GM23338 (cell line): ENCODE measurements at regions not wholly inside any gene's neighbourhood (a gene's known extent, or its start where the extent isn't known, plus 50 kb on each side); places are given as distances from the start of the nearest gene placed in this dataset.
A peak's percentile ranks its signal among the peaks of the same experiment; 100 is the strongest.

Experiments used
- ATAC-seq: fragments of 200-7000 bp; cut with Tn5 transposase; 3 replicates; pipeline ENCODE4 v1.9.1; 2020
- DNase-seq: peaks from one replicate; pipeline ENCODE4 v3.0.0-alpha.2; 2015; ENCODE audit warnings: low spot score
- H2AFZ ChIP-seq: fragments of 200-600 bp; sonication (generic); 2 replicates; pipeline ENCODE4 v1.8.0; 2016; ENCODE audit warnings: antibody characterized with exemption, mild to moderate bottlenecking, moderate library complexity
- H3F3A ChIP-seq: fragments of 200-600 bp; sonication (generic); replicated peaks from 2 replicates; pipeline ENCODE4 v1.8.0; 2017; ENCODE audit warnings: antibody characterized with exemption, mixed run types, low read depth
- H3K27ac ChIP-seq: fragments of 200-600 bp; sonication (generic); 2 replicates; pipeline ENCODE4 v1.6.1; 2016; ENCODE audit warnings: low read depth
- H3K27me3 ChIP-seq: fragments of 200-600 bp; sonication (generic); 2 replicates; pipeline ENCODE4 v1.8.0; 2016; ENCODE audit warnings: mild to moderate bottlenecking, mixed run types, moderate library complexity; ENCODE audit not compliant: insufficient read depth
- H3K36me3 ChIP-seq: fragments of 200-600 bp; sonication (generic); 2 replicates; pipeline ENCODE4 v1.8.0; 2016; ENCODE audit warnings: mild to moderate bottlenecking; ENCODE audit not compliant: insufficient read depth
- H3K4me1 ChIP-seq: fragments of 200-600 bp; sonication (generic); 2 replicates; pipeline ENCODE4 v1.8.0; 2016; ENCODE audit warnings: mild to moderate bottlenecking, moderate library complexity; ENCODE audit not compliant: insufficient read depth
- H3K4me2 ChIP-seq: fragments of 200-600 bp; sonication (generic); 2 replicates; pipeline ENCODE4 v1.7.1; 2017; ENCODE audit warnings: mixed run types
- H3K4me3 ChIP-seq: fragments of 200-600 bp; sonication (generic); 2 replicates; pipeline ENCODE4 v1.6.1; 2016; ENCODE audit warnings: mixed run types
- H3K79me2 ChIP-seq: fragments of 200-600 bp; sonication (generic); replicated peaks from 2 replicates; pipeline ENCODE4 v1.8.0; 2017; ENCODE audit warnings: mild to moderate bottlenecking; ENCODE audit not compliant: insufficient read depth
- H3K9me2 ChIP-seq: fragments of 200-600 bp; sonication (generic); 2 replicates; pipeline ENCODE4 v1.8.0; 2017; ENCODE audit not compliant: insufficient read depth
- H4K20me1 ChIP-seq: fragments of 200-600 bp; sonication (generic); replicated peaks from 2 replicates; pipeline ENCODE4 v1.8.0; 2017; ENCODE audit warnings: mild to moderate bottlenecking; ENCODE audit not compliant: insufficient read depth
- H3K27ac Mint-ChIP-seq: 2 replicates; pipeline ENCODE4 v1.8.0; 2020; ENCODE audit warnings: inconsistent platforms, mild to moderate bottlenecking, moderate library complexity, mixed read lengths
- H3K27me3 Mint-ChIP-seq: 3 replicates; pipeline ENCODE4 v1.8.0; 2022; ENCODE audit warnings: low read depth, mild to moderate bottlenecking, moderate library complexity, mixed read lengths, inconsistent platforms; ENCODE audit not compliant: insufficient read depth, poor library complexity
- H3K36me3 Mint-ChIP-seq: 3 replicates; pipeline ENCODE4 v1.8.0; 2021; ENCODE audit warnings: low read depth, mild to moderate bottlenecking, inconsistent platforms, moderate library complexity, mixed read lengths
- H3K4me1 Mint-ChIP-seq: 3 replicates; pipeline ENCODE4 v1.8.0; 2020; ENCODE audit warnings: mild to moderate bottlenecking, inconsistent platforms, mixed read lengths
- H3K4me3 Mint-ChIP-seq: 3 replicates; pipeline ENCODE4 v1.8.0; 2021; ENCODE audit warnings: moderate library complexity, mild to moderate bottlenecking, inconsistent platforms, mixed read lengths
- H3K9me3 Mint-ChIP-seq: 3 replicates; pipeline ENCODE4 v1.8.0; 2020; ENCODE audit warnings: moderate library complexity, mild to moderate bottlenecking, inconsistent platforms, mixed read lengths
- CREB1 ChIP-seq: fragments of 250-450 bp; sonication (Bioruptor Pico); IDR thresholded peaks from 2 replicates; pipeline ENCODE4 v1.5.0; 2020; ENCODE audit warnings: low read depth, mild to moderate bottlenecking, moderate library complexity
- EZH2 ChIP-seq: fragments of 200-600 bp; sonication (generic); IDR thresholded peaks from one replicate; pipeline ENCODE4 v1.8.0; 2017; ENCODE audit warnings: antibody characterized with exemption, mild to moderate bottlenecking, low read depth; ENCODE audit not compliant: unreplicated experiment
- EZH2phosphoT487 ChIP-seq: fragments of 200-600 bp; sonication (generic); IDR thresholded peaks from one replicate; pipeline ENCODE4 v1.8.1; 2018; ENCODE audit warnings: antibody characterized with exemption; ENCODE audit not compliant: unreplicated experiment
- JUNB ChIP-seq: IDR thresholded peaks from one replicate; pipeline ENCODE4 v1.6.1; 2016; ENCODE audit warnings: antibody characterized with exemption; ENCODE audit not compliant: unreplicated experiment
- NANOG ChIP-seq: IDR thresholded peaks from 2 replicates; pipeline ENCODE4 v1.6.1; 2016; ENCODE audit warnings: antibody characterized with exemption, borderline replicate concordance
- POLR2AphosphoS5 ChIP-seq: IDR thresholded peaks from 2 replicates; pipeline ENCODE4 v1.6.1; 2016; ENCODE audit warnings: antibody characterized with exemption, low read depth
- STAT1 ChIP-seq: IDR thresholded peaks from one replicate; pipeline ENCODE4 v1.6.1; 2016; ENCODE audit warnings: antibody characterized with exemption; ENCODE audit not compliant: unreplicated experiment
- ZNF114 ChIP-seq: fragments of 250-450 bp; sonication (Bioruptor Pico); IDR thresholded peaks from 2 replicates; pipeline ENCODE4 v1.5.0; 2020; ENCODE audit warnings: mild to moderate bottlenecking, moderate library complexity
- ZNF331 ChIP-seq: fragments of 250-450 bp; sonication (Bioruptor Pico); IDR thresholded peaks from 2 replicates; pipeline ENCODE4 v1.5.0; 2020; ENCODE audit warnings: low read depth, mild to moderate bottlenecking, moderate library complexity
- TF ChIP-seq, protein P1 (sequence below): fragments of 250-450 bp; sonication (Bioruptor Pico); IDR thresholded peaks from 2 replicates; pipeline ENCODE4 v1.5.0; 2020; ENCODE audit warnings: mild to moderate bottlenecking, moderate library complexity
- TF ChIP-seq, protein P2 (sequence below), 2 experiments: fragments of 200-600 bp in 1 of 2; sonication (generic) in 1 of 2; conservative IDR thresholded peaks; 2 replicates each; pipeline versions ENCODE4 v1.5.1 to v1.6.1; 2016 to 2017; ENCODE audit warnings: antibody characterized with exemption in 2 of 2, low read depth in 2 of 2, mild to moderate bottlenecking in 2 of 2, moderate library complexity in 1 of 2
- TF ChIP-seq, protein P3 (sequence below): IDR thresholded peaks from 2 replicates; pipeline ENCODE4 v1.6.1; 2016; ENCODE audit warnings: antibody characterized with exemption

DNA sequence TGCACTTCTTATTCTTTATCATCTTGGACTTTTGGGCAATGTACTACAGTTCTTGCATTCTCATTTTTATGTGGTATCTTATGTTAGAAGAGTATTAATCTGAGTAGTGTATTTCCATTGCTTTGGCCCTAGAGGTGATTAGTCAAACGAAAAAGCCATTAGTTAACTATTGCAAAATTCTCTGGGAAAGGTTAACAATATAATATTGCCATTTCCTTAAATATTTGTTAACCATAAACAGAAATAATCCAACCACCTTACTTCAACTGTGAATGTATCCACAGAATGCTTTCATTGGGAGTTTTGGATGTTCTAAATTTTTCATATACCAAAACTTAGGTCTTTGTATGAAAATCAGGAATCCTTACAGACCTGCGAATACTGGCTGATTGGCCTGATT is 294.6 kb upstream of the UGT8 start (continued):
- TF ChIP-seq STAT1 (no peak), EZH2 (no peak)
- TF ChIP-seq, protein P1, sequence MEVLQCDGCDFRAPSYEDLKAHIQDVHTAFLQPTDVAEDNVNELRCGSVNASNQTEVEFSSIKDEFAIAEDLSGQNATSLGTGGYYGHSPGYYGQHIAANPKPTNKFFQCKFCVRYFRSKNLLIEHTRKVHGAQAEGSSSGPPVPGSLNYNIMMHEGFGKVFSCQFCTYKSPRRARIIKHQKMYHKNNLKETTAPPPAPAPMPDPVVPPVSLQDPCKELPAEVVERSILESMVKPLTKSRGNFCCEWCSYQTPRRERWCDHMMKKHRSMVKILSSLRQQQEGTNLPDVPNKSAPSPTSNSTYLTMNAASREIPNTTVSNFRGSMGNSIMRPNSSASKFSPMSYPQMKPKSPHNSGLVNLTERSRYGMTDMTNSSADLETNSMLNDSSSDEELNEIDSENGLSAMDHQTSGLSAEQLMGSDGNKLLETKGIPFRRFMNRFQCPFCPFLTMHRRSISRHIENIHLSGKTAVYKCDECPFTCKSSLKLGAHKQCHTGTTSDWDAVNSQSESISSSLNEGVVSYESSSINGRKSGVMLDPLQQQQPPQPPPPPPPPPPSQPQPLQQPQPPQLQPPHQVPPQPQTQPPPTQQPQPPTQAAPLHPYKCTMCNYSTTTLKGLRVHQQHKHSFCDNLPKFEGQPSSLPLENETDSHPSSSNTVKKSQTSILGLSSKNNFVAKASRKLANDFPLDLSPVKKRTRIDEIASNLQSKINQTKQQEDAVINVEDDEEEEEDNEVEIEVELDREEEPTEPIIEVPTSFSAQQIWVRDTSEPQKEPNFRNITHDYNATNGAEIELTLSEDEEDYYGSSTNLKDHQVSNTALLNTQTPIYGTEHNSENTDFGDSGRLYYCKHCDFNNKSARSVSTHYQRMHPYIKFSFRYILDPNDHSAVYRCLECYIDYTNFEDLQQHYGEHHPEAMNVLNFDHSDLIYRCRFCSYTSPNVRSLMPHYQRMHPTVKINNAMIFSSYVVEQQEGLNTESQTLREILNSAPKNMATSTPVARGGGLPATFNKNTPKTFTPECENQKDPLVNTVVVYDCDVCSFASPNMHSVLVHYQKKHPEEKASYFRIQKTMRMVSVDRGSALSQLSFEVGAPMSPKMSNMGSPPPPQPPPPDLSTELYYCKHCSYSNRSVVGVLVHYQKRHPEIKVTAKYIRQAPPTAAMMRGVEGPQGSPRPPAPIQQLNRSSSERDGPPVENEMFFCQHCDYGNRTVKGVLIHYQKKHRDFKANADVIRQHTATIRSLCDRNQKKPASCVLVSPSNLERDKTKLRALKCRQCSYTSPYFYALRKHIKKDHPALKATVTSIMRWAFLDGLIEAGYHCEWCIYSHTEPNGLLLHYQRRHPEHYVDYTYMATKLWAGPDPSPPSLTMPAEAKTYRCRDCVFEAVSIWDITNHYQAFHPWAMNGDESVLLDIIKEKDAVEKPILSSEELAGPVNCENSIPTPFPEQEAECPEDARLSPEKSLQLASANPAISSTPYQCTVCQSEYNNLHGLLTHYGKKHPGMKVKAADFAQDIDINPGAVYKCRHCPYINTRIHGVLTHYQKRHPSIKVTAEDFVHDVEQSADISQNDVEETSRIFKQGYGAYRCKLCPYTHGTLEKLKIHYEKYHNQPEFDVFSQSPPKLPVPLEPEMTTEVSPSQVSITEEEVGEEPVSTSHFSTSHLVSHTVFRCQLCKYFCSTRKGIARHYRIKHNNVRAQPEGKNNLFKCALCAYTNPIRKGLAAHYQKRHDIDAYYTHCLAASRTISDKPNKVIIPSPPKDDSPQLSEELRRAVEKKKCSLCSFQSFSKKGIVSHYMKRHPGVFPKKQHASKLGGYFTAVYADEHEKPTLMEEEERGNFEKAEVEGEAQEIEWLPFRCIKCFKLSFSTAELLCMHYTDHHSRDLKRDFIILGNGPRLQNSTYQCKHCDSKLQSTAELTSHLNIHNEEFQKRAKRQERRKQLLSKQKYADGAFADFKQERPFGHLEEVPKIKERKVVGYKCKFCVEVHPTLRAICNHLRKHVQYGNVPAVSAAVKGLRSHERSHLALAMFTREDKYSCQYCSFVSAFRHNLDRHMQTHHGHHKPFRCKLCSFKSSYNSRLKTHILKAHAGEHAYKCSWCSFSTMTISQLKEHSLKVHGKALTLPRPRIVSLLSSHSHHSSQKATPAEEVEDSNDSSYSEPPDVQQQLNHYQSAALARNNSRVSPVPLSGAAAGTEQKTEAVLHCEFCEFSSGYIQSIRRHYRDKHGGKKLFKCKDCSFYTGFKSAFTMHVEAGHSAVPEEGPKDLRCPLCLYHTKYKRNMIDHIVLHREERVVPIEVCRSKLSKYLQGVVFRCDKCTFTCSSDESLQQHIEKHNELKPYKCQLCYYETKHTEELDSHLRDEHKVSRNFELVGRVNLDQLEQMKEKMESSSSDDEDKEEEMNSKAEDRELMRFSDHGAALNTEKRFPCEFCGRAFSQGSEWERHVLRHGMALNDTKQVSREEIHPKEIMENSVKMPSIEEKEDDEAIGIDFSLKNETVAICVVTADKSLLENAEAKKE (CRISPR knock-in tag) = no peak
- TF ChIP-seq, protein P2, sequence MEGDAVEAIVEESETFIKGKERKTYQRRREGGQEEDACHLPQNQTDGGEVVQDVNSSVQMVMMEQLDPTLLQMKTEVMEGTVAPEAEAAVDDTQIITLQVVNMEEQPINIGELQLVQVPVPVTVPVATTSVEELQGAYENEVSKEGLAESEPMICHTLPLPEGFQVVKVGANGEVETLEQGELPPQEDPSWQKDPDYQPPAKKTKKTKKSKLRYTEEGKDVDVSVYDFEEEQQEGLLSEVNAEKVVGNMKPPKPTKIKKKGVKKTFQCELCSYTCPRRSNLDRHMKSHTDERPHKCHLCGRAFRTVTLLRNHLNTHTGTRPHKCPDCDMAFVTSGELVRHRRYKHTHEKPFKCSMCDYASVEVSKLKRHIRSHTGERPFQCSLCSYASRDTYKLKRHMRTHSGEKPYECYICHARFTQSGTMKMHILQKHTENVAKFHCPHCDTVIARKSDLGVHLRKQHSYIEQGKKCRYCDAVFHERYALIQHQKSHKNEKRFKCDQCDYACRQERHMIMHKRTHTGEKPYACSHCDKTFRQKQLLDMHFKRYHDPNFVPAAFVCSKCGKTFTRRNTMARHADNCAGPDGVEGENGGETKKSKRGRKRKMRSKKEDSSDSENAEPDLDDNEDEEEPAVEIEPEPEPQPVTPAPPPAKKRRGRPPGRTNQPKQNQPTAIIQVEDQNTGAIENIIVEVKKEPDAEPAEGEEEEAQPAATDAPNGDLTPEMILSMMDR (conservative IDR thresholded peaks at IDR 0.05; ENCODE audit: low read depth in 2 of 2) = no peak
- TF ChIP-seq, protein P3, sequence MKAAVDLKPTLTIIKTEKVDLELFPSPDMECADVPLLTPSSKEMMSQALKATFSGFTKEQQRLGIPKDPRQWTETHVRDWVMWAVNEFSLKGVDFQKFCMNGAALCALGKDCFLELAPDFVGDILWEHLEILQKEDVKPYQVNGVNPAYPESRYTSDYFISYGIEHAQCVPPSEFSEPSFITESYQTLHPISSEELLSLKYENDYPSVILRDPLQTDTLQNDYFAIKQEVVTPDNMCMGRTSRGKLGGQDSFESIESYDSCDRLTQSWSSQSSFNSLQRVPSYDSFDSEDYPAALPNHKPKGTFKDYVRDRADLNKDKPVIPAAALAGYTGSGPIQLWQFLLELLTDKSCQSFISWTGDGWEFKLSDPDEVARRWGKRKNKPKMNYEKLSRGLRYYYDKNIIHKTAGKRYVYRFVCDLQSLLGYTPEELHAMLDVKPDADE = no peak

DNA sequence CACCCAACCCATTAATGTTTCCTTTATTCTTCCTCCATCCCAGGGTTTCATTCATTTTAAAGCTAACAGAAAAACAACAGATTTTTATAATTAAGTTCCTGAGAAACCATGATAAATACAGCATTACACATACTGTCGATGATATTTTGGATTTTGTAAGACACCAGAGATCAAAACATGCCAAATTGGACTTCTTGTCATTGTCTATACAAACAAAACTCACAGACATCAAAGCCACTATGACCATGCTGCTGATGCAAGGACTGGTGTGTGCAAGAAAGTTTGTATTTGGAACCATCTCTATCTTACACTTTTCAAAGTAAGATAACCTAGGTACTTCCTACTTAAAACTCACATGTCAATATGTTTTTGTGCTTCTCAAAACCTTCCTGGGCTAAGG is 294.0 kb upstream of the UGT8 start:
- H3K9me3 Mint-ChIP-seq = no peaks in the 10 kb centered on the region
- peaks cover 2% of the 10 kb centered on the region for H3K27me3 Mint-ChIP-seq
- H3K4me3 Mint-ChIP-seq = no peak overlapping the region
- no peaks in the 10 kb centered on the region for H3K4me1 Mint-ChIP-seq
- DNase-seq (no peak), ATAC-seq (no peak)
- H3K9me2 ChIP-seq = no peaks in the 10 kb centered on the region
- no peaks in the 10 kb centered on the region for H3K79me2 ChIP-seq
- no peaks in the 10 kb centered on the region for H3K36me3 Mint-ChIP-seq
- H2AFZ ChIP-seq = peak overlapping the region; percentile 14; the same call in 1 of the 2 replicates
- no peak overlapping the region for H3K4me2 ChIP-seq
- no peak overlapping the region for H3K27ac ChIP-seq
- no peaks in the 10 kb centered on the region for H3K4me1 ChIP-seq
- no peaks in the 10 kb centered on the region for H3F3A ChIP-seq
- no peaks in the 10 kb centered on the region for H3K36me3 ChIP-seq
- no peak overlapping the region for H3K4me3 ChIP-seq
- no peaks in the 10 kb centered on the region for H3K27me3 ChIP-seq
- no peaks in the 10 kb centered on the region for H4K20me1 ChIP-seq
- H3K27ac Mint-ChIP-seq = no peak overlapping the region
- TF ChIP-seq EZH2phosphoT487 (no peak), CREB1 (CRISPR knock-in tag) (no peak), JUNB (no peak), ZNF331 (CRISPR knock-in tag) (no peak), ZNF114 (CRISPR knock-in tag) (no peak), STAT1 (no peak), POLR2AphosphoS5 (no peak), NANOG (no peak), EZH2 (no peak)
- TF ChIP-seq, protein P3 = no peak
